ENCODE measurements at regions not wholly inside any gene's neighbourhood (a gene's known extent, or its start where the extent isn't known, plus 50 kb on each side); places are given as distances from the start of the nearest gene placed in this dataset.
"Not testable (repeated sequence)": the region's sequence is repeated elsewhere in the genome, so short reads cannot be mapped to it uniquely, and the experiment has no call there.

- H3K4me1 Mint-ChIP-seq (ENCODE audit: low read depth); H3K4me3 Mint-ChIP-seq; H3K27ac Mint-ChIP-seq; H3K27me3 Mint-ChIP-seq (ENCODE audit: low read depth); DNase-seq (ENCODE audit: low spot score); H3K36me3 Mint-ChIP-seq (ENCODE audit: low read depth): not testable (repeated sequence)
- H3K9me3 Mint-ChIP-seq = peaks cover 24% of the 10 kb centered on the region
Measured at GRCh38 chr2:40676134-40676790, 224.4 kb upstream of the SLC8A1 start.

- Mint-ChIP-seq H3K27ac (no peak overlapping the region), H3K4me3 (no peak overlapping the region), H3K9me3 (peaks cover 21% of the 10 kb centered on the region), H3K36me3 (ENCODE audit: low read depth) (no peaks in the 10 kb centered on the region), H3K4me1 (ENCODE audit: low read depth) (peaks cover 6% of the 10 kb centered on the region), H3K27me3 (ENCODE audit: low read depth) (peaks cover 2% of the 10 kb centered on the region)
- no peak for DNase-seq (ENCODE audit: low spot score)
Measured at GRCh38 chr2:40680547-40680946, 228.7 kb upstream of the SLC8A1 start.

- H3K36me3 Mint-ChIP-seq (ENCODE audit: low read depth) = no peaks in the 10 kb centered on the region
- no peak overlapping the region for H3K27ac Mint-ChIP-seq
- DNase-seq (ENCODE audit: low spot score) = no peak
- H3K9me3 Mint-ChIP-seq = peaks cover 8% of the 10 kb centered on the region
- H3K4me1 Mint-ChIP-seq (ENCODE audit: low read depth) = no peaks in the 10 kb centered on the region
- H3K4me3 Mint-ChIP-seq = no peak overlapping the region
- no peaks in the 10 kb centered on the region for H3K27me3 Mint-ChIP-seq (ENCODE audit: low read depth)
Measured at GRCh38 chr2:40690036-40690435, 238.1 kb upstream of the SLC8A1 start.

GRCh38 chr2:40690525-40690924, 238.6 kb upstream of the SLC8A1 start:
- Mint-ChIP-seq H3K4me1 (ENCODE audit: low read depth) (no peaks in the 10 kb centered on the region), H3K27ac (no peak overlapping the region), H3K27me3 (ENCODE audit: low read depth) (no peaks in the 10 kb centered on the region), H3K9me3 (peaks cover 8% of the 10 kb centered on the region), H3K36me3 (ENCODE audit: low read depth) (no peaks in the 10 kb centered on the region), H3K4me3 (no peak overlapping the region)
- no peak for DNase-seq (ENCODE audit: low spot score)

- no peaks in the 10 kb centered on the region for H3K9me3 Mint-ChIP-seq
Measured at GRCh38 chr2:40700231-40700954, 248.5 kb upstream of the SLC8A1 start.

GRCh38 chr2:40712197-40712894, 260.5 kb upstream of the SLC8A1 start:
- H3K36me3 Mint-ChIP-seq (ENCODE audit: low read depth); H3K27me3 Mint-ChIP-seq (ENCODE audit: low read depth); H3K27ac Mint-ChIP-seq; H3K4me1 Mint-ChIP-seq (ENCODE audit: low read depth); H3K9me3 Mint-ChIP-seq; H3K4me3 Mint-ChIP-seq; DNase-seq (ENCODE audit: low spot score): not testable (repeated sequence)

More at GRCh38 chr2:40700231-40700954, 248.5 kb upstream of the SLC8A1 start:
- no peaks in the 10 kb centered on the region for H3K4me1 Mint-ChIP-seq (ENCODE audit: low read depth)
- H3K4me3 Mint-ChIP-seq = no peak overlapping the region
- no peak for DNase-seq (ENCODE audit: low spot score)
- H3K27ac Mint-ChIP-seq = no peak overlapping the region
- H3K36me3 Mint-ChIP-seq (ENCODE audit: low read depth) = no peaks in the 10 kb centered on the region
- no peaks in the 10 kb centered on the region for H3K27me3 Mint-ChIP-seq (ENCODE audit: low read depth)

- no peak overlapping the region for H3K4me3 Mint-ChIP-seq
- H3K27ac Mint-ChIP-seq = no peak overlapping the region
- no peaks in the 10 kb centered on the region for H3K9me3 Mint-ChIP-seq
- no peaks in the 10 kb centered on the region for H3K4me1 Mint-ChIP-seq (ENCODE audit: low read depth)
- H3K27me3 Mint-ChIP-seq (ENCODE audit: low read depth) = no peaks in the 10 kb centered on the region
- no peaks in the 10 kb centered on the region for H3K36me3 Mint-ChIP-seq (ENCODE audit: low read depth)
- no peak for DNase-seq (ENCODE audit: low spot score)
Measured at GRCh38 chr2:40716879-40717278, 265.0 kb upstream of the SLC8A1 start.

- H3K36me3 Mint-ChIP-seq (ENCODE audit: low read depth) = no peaks in the 10 kb centered on the region
- no peaks in the 10 kb centered on the region for H3K27me3 Mint-ChIP-seq (ENCODE audit: low read depth)
- no peak overlapping the region for H3K27ac Mint-ChIP-seq
- H3K4me3 Mint-ChIP-seq = no peak overlapping the region
- DNase-seq (ENCODE audit: low spot score) = no peak
- no peaks in the 10 kb centered on the region for H3K9me3 Mint-ChIP-seq
- no peaks in the 10 kb centered on the region for H3K4me1 Mint-ChIP-seq (ENCODE audit: low read depth)
Measured at GRCh38 chr2:40719414-40719813, 267.5 kb upstream of the SLC8A1 start.

GRCh38 chr2:40721595-40721994, 269.7 kb upstream of the SLC8A1 start:
- H3K9me3 Mint-ChIP-seq = no peaks in the 10 kb centered on the region
- no peaks in the 10 kb centered on the region for H3K27me3 Mint-ChIP-seq (ENCODE audit: low read depth)
- no peak for DNase-seq (ENCODE audit: low spot score)

GRCh38 chr2:40723194-40723593, 271.3 kb upstream of the SLC8A1 start:
- H3K27ac Mint-ChIP-seq = no peak overlapping the region
- no peak for DNase-seq (ENCODE audit: low spot score)
- no peak overlapping the region for H3K4me3 Mint-ChIP-seq
- no peaks in the 10 kb centered on the region for H3K9me3 Mint-ChIP-seq
- H3K4me1 Mint-ChIP-seq (ENCODE audit: low read depth) = no peaks in the 10 kb centered on the region
- no peaks in the 10 kb centered on the region for H3K27me3 Mint-ChIP-seq (ENCODE audit: low read depth)
- H3K36me3 Mint-ChIP-seq (ENCODE audit: low read depth) = no peaks in the 10 kb centered on the region

More at GRCh38 chr2:40721595-40721994, 269.7 kb upstream of the SLC8A1 start:
- no peak overlapping the region for H3K27ac Mint-ChIP-seq
- H3K4me3 Mint-ChIP-seq = no peak overlapping the region
- H3K36me3 Mint-ChIP-seq (ENCODE audit: low read depth) = no peaks in the 10 kb centered on the region
- H3K4me1 Mint-ChIP-seq (ENCODE audit: low read depth) = no peaks in the 10 kb centered on the region

- H3K27me3 Mint-ChIP-seq (ENCODE audit: low read depth) = no peaks in the 10 kb centered on the region
- H3K9me3 Mint-ChIP-seq = no peaks in the 10 kb centered on the region
- no peaks in the 10 kb centered on the region for H3K36me3 Mint-ChIP-seq (ENCODE audit: low read depth)
- no peaks in the 10 kb centered on the region for H3K4me1 Mint-ChIP-seq (ENCODE audit: low read depth)
- DNase-seq (ENCODE audit: low spot score) = no peak
- no peak overlapping the region for H3K4me3 Mint-ChIP-seq
- H3K27ac Mint-ChIP-seq = no peak overlapping the region
Measured at GRCh38 chr2:40725040-40725439, 273.1 kb upstream of the SLC8A1 start.

- DNase-seq (ENCODE audit: low spot score) = no peak
- H3K27ac Mint-ChIP-seq = no peak overlapping the region
- no peaks in the 10 kb centered on the region for H3K36me3 Mint-ChIP-seq (ENCODE audit: low read depth)
- H3K27me3 Mint-ChIP-seq (ENCODE audit: low read depth) = no peaks in the 10 kb centered on the region
- no peak overlapping the region for H3K4me3 Mint-ChIP-seq
- no peaks in the 10 kb centered on the region for H3K9me3 Mint-ChIP-seq
- no peaks in the 10 kb centered on the region for H3K4me1 Mint-ChIP-seq (ENCODE audit: low read depth)
Measured at GRCh38 chr2:40725950-40726349, 274.1 kb upstream of the SLC8A1 start.

GRCh38 chr2:40734797-40735196, 282.9 kb upstream of the SLC8A1 start:
- no peaks in the 10 kb centered on the region for H3K27me3 Mint-ChIP-seq (ENCODE audit: low read depth)
- H3K36me3 Mint-ChIP-seq (ENCODE audit: low read depth) = no peaks in the 10 kb centered on the region
- H3K4me3 Mint-ChIP-seq = no peak overlapping the region
- H3K27ac Mint-ChIP-seq = no peak overlapping the region
- H3K4me1 Mint-ChIP-seq (ENCODE audit: low read depth) = no peaks in the 10 kb centered on the region
- H3K9me3 Mint-ChIP-seq = no peaks in the 10 kb centered on the region
- no peak for DNase-seq (ENCODE audit: low spot score)

- Mint-ChIP-seq H3K36me3 (ENCODE audit: low read depth) (no peaks in the 10 kb centered on the region), H3K27me3 (ENCODE audit: low read depth) (no peaks in the 10 kb centered on the region), H3K4me3 (no peak overlapping the region), H3K9me3 (no peaks in the 10 kb centered on the region), H3K4me1 (ENCODE audit: low read depth) (no peaks in the 10 kb centered on the region), H3K27ac (no peak overlapping the region)
- DNase-seq (ENCODE audit: low spot score) = no peak
Measured at GRCh38 chr2:40737180-40737579, 285.3 kb upstream of the SLC8A1 start.

Measured in T-helper 2 cell treated with Interferon-gamma antibody and Interleukin-4, amounts not matched to agents 5 μg/mL and 100 μg/mL, for 36 hours (primary cell).